ES-I3 (cell line): ENCODE measurements at regions not wholly inside any gene's neighbourhood (a gene's known extent, or its start where the extent isn't known, plus 50 kb on each side); places are given as distances from the start of the nearest gene placed in this dataset.

Experiments used
- H3K36me3 ChIP-seq: 2 replicates; pipeline ENCODE4 v1.6.1; 2013; ENCODE audit warnings: mild to moderate bottlenecking, low read length, control low read depth, moderate library complexity; ENCODE audit not compliant: insufficient read depth
- H3K4me1 ChIP-seq: 2 replicates; pipeline ENCODE4 v1.6.1; 2013; ENCODE audit warnings: mild to moderate bottlenecking, control low read depth, low read length; ENCODE audit not compliant: insufficient read depth
- H3K9ac ChIP-seq: 2 replicates; pipeline ENCODE4 v1.6.1; 2013; ENCODE audit warnings: low read depth, mild to moderate bottlenecking, low read length, moderate library complexity
- H3K9me3 ChIP-seq: 2 replicates; pipeline ENCODE4 v1.6.1; 2013; ENCODE audit warnings: mild to moderate bottlenecking, low read length, moderate library complexity; ENCODE audit not compliant: control insufficient read depth, insufficient read depth

GRCh38 chr18:73664896-73665295 is 482.7 kb downstream of the FBXO15 start:
- H3K4me1 ChIP-seq: no peaks in the 10 kb centered on the region
- H3K36me3 ChIP-seq: no peaks in the 10 kb centered on the region
- no peaks in the 10 kb centered on the region for H3K9me3 ChIP-seq
- no peak overlapping the region for H3K9ac ChIP-seq

GRCh38 chr18:73663581-73663980 is 484.1 kb downstream of the FBXO15 start:
- no peak overlapping the region for H3K9ac ChIP-seq
- H3K4me1 ChIP-seq: no peaks in the 10 kb centered on the region
- H3K9me3 ChIP-seq: no peaks in the 10 kb centered on the region
- no peaks in the 10 kb centered on the region for H3K36me3 ChIP-seq

- no peaks in the 10 kb centered on the region for H3K4me1 ChIP-seq
- no peaks in the 10 kb centered on the region for H3K36me3 ChIP-seq
- H3K9ac ChIP-seq: no peak overlapping the region
- no peaks in the 10 kb centered on the region for H3K9me3 ChIP-seq
Measured at GRCh38 chr18:73662421-73662820, 485.2 kb downstream of the FBXO15 start.

GRCh38 chr18:73660931-73661856 is 486.4 kb downstream of the FBXO15 start:
- Histone ChIP-seq H3K36me3 (no peaks in the 10 kb centered on the region), H3K4me1 (no peaks in the 10 kb centered on the region), H3K9me3 (no peaks in the 10 kb centered on the region)

DNA sequence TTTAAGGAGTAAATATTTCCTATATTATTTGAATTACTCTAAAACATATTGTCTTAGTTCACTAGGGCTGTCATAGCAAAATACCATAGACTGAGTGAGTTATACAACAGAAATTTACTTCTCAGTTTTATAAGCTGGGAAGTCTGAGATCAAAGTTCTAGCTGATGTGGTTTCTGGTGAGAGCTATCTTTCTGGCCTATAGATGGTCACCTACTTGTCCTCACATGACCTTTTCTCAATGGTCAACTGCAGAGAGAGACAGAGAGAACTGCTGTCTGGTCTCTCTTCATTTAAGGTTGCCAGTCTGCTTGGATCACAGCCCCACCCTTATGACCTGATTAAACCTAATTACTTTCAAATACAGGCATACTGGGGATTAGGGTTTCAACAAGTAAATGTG is 490.9 kb downstream of the FBXO15 start:
- no peak overlapping the region for H3K9ac ChIP-seq
- H3K9me3 ChIP-seq: no peaks in the 10 kb centered on the region
- no peaks in the 10 kb centered on the region for H3K36me3 ChIP-seq
- no peaks in the 10 kb centered on the region for H3K4me1 ChIP-seq

More at GRCh38 chr18:73660931-73661856, 486.4 kb downstream of the FBXO15 start:
- H3K9ac ChIP-seq: no peak overlapping the region

- Histone ChIP-seq H3K9me3 (no peaks in the 10 kb centered on the region), H3K36me3 (no peaks in the 10 kb centered on the region), H3K9ac (no peak overlapping the region)
Measured at GRCh38 chr18:73653827-73654226, 493.8 kb downstream of the FBXO15 start.

GRCh38 chr18:73653251-73653650 is 494.4 kb downstream of the FBXO15 start:
- Histone ChIP-seq H3K4me1 (no peaks in the 10 kb centered on the region), H3K9ac (no peak overlapping the region), H3K9me3 (no peaks in the 10 kb centered on the region), H3K36me3 (no peaks in the 10 kb centered on the region)

More at GRCh38 chr18:73653827-73654226, 493.8 kb downstream of the FBXO15 start:
- no peaks in the 10 kb centered on the region for H3K4me1 ChIP-seq

DNA sequence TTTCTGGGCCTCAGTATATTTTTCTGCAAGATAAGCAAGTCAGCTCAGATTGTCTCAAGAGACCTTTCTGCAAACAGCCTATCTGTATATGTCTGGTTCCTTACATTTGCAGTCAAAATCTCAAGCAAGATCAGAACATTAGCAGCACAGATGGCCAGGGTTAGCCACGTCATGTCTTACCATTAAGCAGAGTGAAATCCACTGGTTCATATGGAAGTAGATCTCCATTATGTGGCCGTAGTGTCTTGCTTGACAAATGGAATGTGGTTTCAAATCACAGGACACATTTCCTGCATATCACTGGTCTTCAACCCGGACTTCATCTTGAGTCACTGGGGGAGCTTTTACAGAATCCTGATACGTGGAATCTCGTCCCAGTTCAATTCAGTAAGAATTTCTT is 500.2 kb downstream of the FBXO15 start:
- Histone ChIP-seq H3K9ac (no peak overlapping the region), H3K4me1 (no peaks in the 10 kb centered on the region), H3K9me3 (no peaks in the 10 kb centered on the region), H3K36me3 (no peaks in the 10 kb centered on the region)

DNA sequence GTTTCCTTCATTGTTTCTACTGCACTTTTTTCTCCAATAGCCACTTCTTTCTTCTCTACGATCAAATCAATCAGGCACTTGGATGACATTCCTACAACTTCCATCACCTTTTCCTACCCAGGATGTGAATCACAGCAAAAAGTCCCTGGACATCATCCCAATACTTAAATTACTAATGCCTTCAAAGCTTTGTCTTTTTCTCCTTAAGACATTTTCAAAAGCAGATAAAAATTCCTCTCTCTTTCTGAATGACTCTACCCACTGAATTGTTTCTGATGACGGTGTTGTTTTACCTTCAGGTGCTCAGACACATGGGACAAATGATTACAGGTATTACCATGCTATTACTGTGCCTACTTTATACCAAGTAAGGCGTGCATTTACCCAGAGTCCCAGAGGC is 500.9 kb downstream of the FBXO15 start:
- Histone ChIP-seq H3K36me3 (no peaks in the 10 kb centered on the region), H3K4me1 (no peaks in the 10 kb centered on the region), H3K9me3 (no peaks in the 10 kb centered on the region), H3K9ac (no peak overlapping the region)

DNA sequence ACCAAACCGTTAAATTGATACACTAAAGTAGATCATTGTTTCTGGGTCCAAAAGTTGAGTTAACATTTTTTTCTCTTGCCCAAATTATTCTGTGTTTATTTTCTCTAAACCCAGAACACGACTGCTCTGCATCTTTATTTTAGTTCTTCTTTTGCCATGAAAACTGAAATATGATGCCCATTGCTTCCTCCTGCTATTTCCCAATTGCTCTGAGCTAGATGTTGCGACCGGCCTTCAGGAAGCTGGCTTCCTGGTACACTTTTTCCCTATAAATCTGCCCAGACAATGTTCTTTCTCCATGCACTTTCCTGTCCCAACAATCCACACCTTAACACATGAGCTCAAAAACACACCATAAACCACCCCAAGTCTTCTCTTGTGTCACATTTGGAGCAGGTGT is 501.4 kb downstream of the FBXO15 start:
- Histone ChIP-seq H3K9ac (no peak overlapping the region), H3K9me3 (no peaks in the 10 kb centered on the region), H3K4me1 (no peaks in the 10 kb centered on the region), H3K36me3 (no peaks in the 10 kb centered on the region)

DNA sequence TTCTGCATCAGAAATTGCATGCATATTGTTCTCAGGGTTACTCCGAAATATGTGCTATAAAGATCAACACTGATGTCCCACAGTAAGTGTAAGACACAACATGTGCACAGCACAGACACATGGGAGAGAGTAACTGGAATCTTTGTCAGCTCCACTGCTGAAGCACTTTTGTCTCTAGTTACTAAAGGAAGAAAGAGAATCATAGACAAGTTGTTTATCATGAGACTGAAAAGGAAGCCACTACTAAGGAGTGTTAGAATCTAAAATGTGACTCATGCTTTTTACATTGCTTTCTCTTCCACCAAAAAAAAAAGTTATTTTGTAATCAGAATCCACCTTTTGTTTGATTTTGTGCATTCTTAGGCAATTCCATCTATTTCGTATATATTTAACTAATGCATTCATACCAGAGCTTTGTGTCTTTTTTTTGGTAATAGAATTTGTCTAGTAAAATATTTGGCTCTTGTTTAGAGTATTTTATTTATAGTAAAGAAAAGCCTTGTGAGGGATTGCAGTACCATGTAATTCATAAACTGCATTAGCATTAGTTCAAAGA is 502.4 kb downstream of the FBXO15 start:
- Histone ChIP-seq H3K36me3 (no peaks in the 10 kb centered on the region), H3K9ac (no peak overlapping the region), H3K9me3 (no peaks in the 10 kb centered on the region), H3K4me1 (no peaks in the 10 kb centered on the region)

- no peaks in the 10 kb centered on the region for H3K9me3 ChIP-seq
- H3K9ac ChIP-seq: no peak overlapping the region
- H3K36me3 ChIP-seq: no peaks in the 10 kb centered on the region
- H3K4me1 ChIP-seq: no peaks in the 10 kb centered on the region
Measured at GRCh38 chr18:73639788-73640187, 507.8 kb downstream of the FBXO15 start.

- no peaks in the 10 kb centered on the region for H3K9me3 ChIP-seq
- H3K9ac ChIP-seq: no peak overlapping the region
- H3K4me1 ChIP-seq: no peaks in the 10 kb centered on the region
- no peaks in the 10 kb centered on the region for H3K36me3 ChIP-seq
Measured at GRCh38 chr18:73638709-73639108, 508.9 kb downstream of the FBXO15 start.

DNA sequence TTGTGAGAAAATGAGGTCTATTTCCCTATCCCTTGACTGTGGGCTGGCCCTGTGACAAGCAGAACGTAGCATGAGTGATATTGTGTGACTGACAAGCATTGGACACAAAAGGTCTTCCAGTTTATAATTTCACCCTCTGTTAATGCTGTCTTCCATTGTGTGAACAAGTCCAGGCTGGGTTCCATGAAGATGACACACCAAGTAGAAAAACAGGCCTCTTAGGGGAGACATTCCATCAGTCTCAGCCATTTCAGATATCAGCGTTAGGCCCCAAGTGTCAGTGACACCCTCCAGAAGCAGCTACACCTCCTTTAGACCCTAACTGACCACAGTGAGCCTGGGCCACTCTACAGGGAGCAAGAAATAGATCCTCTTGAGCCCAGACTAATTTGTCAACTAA is 511.3 kb downstream of the FBXO15 start:
- Histone ChIP-seq H3K4me1 (no peaks in the 10 kb centered on the region), H3K9me3 (no peaks in the 10 kb centered on the region)

GRCh38 chr18:73626859-73627258 is 520.8 kb downstream of the FBXO15 start:
- H3K4me1 ChIP-seq: no peaks in the 10 kb centered on the region

More for the DNA sequence above, 511.3 kb downstream of the FBXO15 start:
- Histone ChIP-seq H3K9ac (no peak overlapping the region), H3K36me3 (no peaks in the 10 kb centered on the region)

More at GRCh38 chr18:73626859-73627258, 520.8 kb downstream of the FBXO15 start:
- Histone ChIP-seq H3K9me3 (no peaks in the 10 kb centered on the region), H3K9ac (no peak overlapping the region), H3K36me3 (no peaks in the 10 kb centered on the region)
